OCI-LY1 (cell line): ENCODE measurements at regions not wholly inside any gene's neighbourhood (a gene's known extent, or its start where the extent isn't known, plus 50 kb on each side); places are given as distances from the start of the nearest gene placed in this dataset.

Source experiments
- H2AFZ ChIP-seq: fragments of 200-600 bp; sonication (generic), shearing (Covaris generic); 2 replicates; pipeline ENCODE4 v1.6.0; 2014; ENCODE audit warnings: antibody characterized with exemption, mild to moderate bottlenecking, low read length
- H3F3A ChIP-seq: fragments of 200-600 bp; sonication (generic), shearing (Covaris generic); 2 replicates; pipeline ENCODE4 v1.6.0; 2014; ENCODE audit warnings: mild to moderate bottlenecking, antibody characterized with exemption, low read length, moderate library complexity; ENCODE audit not compliant: insufficient read depth
- H3K27ac ChIP-seq: fragments of 200-600 bp; sonication (generic); 2 replicates; pipeline ENCODE4 v1.5.1; 2014; ENCODE audit warnings: low read length, mixed run types, mild to moderate bottlenecking, low read depth; ENCODE audit not compliant: poor library complexity, severe bottlenecking
- H3K27me3 ChIP-seq: fragments of 200-600 bp; sonication (generic); 2 replicates; pipeline ENCODE4 v1.6.0; 2014; ENCODE audit warnings: antibody characterized with exemption, mild to moderate bottlenecking, low read length, moderate library complexity; ENCODE audit not compliant: insufficient read depth
- H3K36me3 ChIP-seq: fragments of 200-600 bp; sonication (generic); 2 replicates; pipeline ENCODE4 v1.6.1; 2014; ENCODE audit warnings: mild to moderate bottlenecking, antibody characterized with exemption, low read length, moderate library complexity, mixed read lengths; ENCODE audit not compliant: insufficient read depth
- H3K4me1 ChIP-seq: fragments of 200-600 bp; sonication (generic); 2 replicates; pipeline ENCODE4 v1.5.1; 2014; ENCODE audit warnings: mild to moderate bottlenecking, low read length, moderate library complexity; ENCODE audit not compliant: insufficient read depth, severe bottlenecking
- H3K4me2 ChIP-seq: fragments of 200-600 bp; sonication (generic), shearing (Covaris generic); 2 replicates; pipeline ENCODE4 v1.6.1; 2014; ENCODE audit warnings: low read length
- H3K4me3 ChIP-seq: fragments of 200-600 bp; sonication (generic); 2 replicates; pipeline ENCODE4 v1.5.1; 2014; ENCODE audit warnings: low read length, low read depth, mild to moderate bottlenecking, mixed read lengths; ENCODE audit not compliant: poor library complexity, severe bottlenecking
- H3K79me2 ChIP-seq: fragments of 200-600 bp; shearing (Covaris generic); 2 replicates; pipeline ENCODE4 v1.6.1; 2016; ENCODE audit warnings: mixed run types, low read length, mixed read lengths; ENCODE audit not compliant: insufficient read depth
- H3K9ac ChIP-seq: fragments of 200-600 bp; sonication (generic), shearing (Covaris generic); 2 replicates; pipeline ENCODE4 v1.6.1; 2014; ENCODE audit warnings: mild to moderate bottlenecking, low read length, mixed read lengths
- H3K9me2 ChIP-seq: fragments of 200-600 bp; sonication (generic), shearing (Covaris generic); 2 replicates; pipeline ENCODE4 v1.6.1; 2014; ENCODE audit warnings: low read depth, mild to moderate bottlenecking, low read length, mixed read lengths
- H3K9me3 ChIP-seq: fragments of 200-600 bp; shearing (Covaris generic); 2 replicates; pipeline ENCODE4 v1.6.1; 2014; ENCODE audit warnings: low read length, mixed read lengths
- H4K20me1 ChIP-seq: fragments of 200-600 bp; sonication (generic), shearing (Covaris generic); 2 replicates; pipeline ENCODE4 v1.6.0; 2016; ENCODE audit warnings: mild to moderate bottlenecking, low read length; ENCODE audit not compliant: insufficient read depth
- EZH2 ChIP-seq: fragments of 200-600 bp; sonication (generic), shearing (Covaris generic); IDR thresholded peaks from 2 replicates; pipeline ENCODE4 v1.8.0; 2017; ENCODE audit warnings: borderline replicate concordance, mixed run types, mild to moderate bottlenecking, antibody characterized with exemption, low read length, moderate library complexity, mixed read lengths
- TF ChIP-seq, protein P1 (sequence below): fragments of 200-600 bp; sonication (generic), shearing (Covaris generic); IDR thresholded peaks from 2 replicates; pipeline ENCODE4 v1.5.1; 2017; ENCODE audit warnings: mild to moderate bottlenecking, antibody characterized with exemption, low read length, moderate library complexity, mixed read lengths

DNA sequence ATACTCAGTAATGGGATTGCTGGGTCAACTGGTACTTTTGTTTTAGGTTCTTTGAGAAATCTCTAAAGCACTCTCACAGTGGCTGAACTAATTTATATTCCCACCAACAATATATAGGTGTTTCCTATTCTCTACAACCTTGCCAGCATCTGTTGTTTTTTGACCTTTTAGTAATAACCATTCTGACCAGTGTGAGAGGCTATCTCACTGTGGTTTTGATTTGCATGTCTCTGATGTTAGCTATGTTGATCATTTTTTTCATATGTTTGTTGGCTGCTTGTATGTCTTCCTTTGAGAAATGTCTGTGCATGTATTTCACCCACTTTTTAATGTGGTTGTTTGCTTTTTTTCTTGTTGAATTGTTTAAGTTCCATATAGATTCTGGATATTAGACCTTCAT lies 98.2 kb upstream of the DCBLD2 start:
- Histone ChIP-seq H3K9ac (no peak overlapping the region), H3K4me1 (no peaks in the 10 kb centered on the region), H3K9me3 (no peaks in the 10 kb centered on the region), H3K9me2 (no peaks in the 10 kb centered on the region), H3K79me2 (no peaks in the 10 kb centered on the region), H4K20me1 (no peaks in the 10 kb centered on the region), H3F3A (no peaks in the 10 kb centered on the region), H3K27ac (no peak overlapping the region), H3K4me2 (no peak overlapping the region), H2AFZ (no peak overlapping the region), H3K36me3 (no peaks in the 10 kb centered on the region), H3K27me3 (no peaks in the 10 kb centered on the region), H3K4me3 (no peak overlapping the region)
- TF ChIP-seq EZH2: no peak
- TF ChIP-seq, protein P1, sequence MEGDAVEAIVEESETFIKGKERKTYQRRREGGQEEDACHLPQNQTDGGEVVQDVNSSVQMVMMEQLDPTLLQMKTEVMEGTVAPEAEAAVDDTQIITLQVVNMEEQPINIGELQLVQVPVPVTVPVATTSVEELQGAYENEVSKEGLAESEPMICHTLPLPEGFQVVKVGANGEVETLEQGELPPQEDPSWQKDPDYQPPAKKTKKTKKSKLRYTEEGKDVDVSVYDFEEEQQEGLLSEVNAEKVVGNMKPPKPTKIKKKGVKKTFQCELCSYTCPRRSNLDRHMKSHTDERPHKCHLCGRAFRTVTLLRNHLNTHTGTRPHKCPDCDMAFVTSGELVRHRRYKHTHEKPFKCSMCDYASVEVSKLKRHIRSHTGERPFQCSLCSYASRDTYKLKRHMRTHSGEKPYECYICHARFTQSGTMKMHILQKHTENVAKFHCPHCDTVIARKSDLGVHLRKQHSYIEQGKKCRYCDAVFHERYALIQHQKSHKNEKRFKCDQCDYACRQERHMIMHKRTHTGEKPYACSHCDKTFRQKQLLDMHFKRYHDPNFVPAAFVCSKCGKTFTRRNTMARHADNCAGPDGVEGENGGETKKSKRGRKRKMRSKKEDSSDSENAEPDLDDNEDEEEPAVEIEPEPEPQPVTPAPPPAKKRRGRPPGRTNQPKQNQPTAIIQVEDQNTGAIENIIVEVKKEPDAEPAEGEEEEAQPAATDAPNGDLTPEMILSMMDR: no peak

DNA sequence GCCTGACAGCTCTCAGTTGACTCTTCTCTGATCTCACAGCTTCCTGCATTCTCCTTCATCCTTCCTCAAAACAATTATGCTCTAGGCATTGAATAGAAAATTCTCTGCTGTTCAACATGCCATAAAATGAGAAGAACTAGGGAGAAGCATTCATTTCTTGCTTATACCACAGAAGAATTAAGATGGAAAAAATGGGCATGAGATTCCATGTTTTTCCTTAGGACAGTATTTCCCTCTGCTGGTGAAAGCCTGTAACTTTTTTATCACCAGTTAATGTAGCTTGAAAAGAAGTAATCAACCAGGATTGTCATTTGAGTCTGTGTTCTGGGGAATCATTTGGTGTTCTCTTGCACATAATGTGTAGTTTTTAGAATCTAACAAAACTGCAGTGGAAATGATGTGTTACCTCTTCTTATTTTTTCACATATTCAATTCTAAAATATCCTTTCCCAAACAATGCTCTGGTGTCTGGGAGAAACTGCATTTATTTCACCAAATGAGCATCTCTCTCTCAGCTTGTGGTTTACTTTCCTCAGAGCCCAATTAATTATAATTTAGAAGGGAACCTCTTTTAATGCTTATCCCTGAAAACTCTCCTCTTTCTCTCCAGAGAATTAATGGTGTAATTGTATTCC lies 92.8 kb upstream of the DCBLD2 start:
- Histone ChIP-seq H2AFZ (no peak overlapping the region), H3K27ac (no peak overlapping the region), H3F3A (no peaks in the 10 kb centered on the region), H3K4me3 (no peak overlapping the region), H4K20me1 (no peaks in the 10 kb centered on the region), H3K9me3 (no peaks in the 10 kb centered on the region), H3K4me2 (no peak overlapping the region), H3K9me2 (no peaks in the 10 kb centered on the region), H3K27me3 (no peaks in the 10 kb centered on the region), H3K4me1 (no peaks in the 10 kb centered on the region), H3K9ac (no peak overlapping the region), H3K36me3 (no peaks in the 10 kb centered on the region), H3K79me2 (no peaks in the 10 kb centered on the region)
- TF ChIP-seq EZH2: no peak
- TF ChIP-seq, protein P1: peak; percentile 17; the same call in 1 of the 2 replicates

DNA sequence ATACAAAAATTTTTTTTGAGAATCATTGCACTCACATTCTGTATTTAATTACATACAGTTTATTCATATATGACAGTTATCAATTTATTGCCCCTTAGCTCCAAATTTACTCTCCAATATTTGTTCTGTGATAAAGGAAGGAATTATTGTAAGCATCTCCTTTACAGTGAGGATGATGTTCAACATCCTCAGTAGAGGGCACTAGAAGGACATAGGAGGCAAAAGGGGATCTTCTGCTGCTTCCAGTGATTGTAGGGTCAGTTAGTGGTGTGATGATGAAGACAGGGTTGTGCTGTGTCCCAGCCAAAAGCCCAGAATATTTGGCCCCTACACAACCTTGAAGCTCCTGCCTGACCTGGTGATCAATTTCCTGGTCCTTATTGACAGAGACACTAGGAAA lies 89.9 kb upstream of the DCBLD2 start:
- no peak overlapping the region for H3K4me2 ChIP-seq
- H3K4me3 ChIP-seq: no peak overlapping the region
- no peak overlapping the region for H3K9ac ChIP-seq
- no peaks in the 10 kb centered on the region for H3K4me1 ChIP-seq
- no peaks in the 10 kb centered on the region for H3F3A ChIP-seq
- H3K27ac ChIP-seq: no peak overlapping the region
- no peaks in the 10 kb centered on the region for H3K79me2 ChIP-seq
- no peaks in the 10 kb centered on the region for H3K9me3 ChIP-seq
- no peaks in the 10 kb centered on the region for H4K20me1 ChIP-seq
- TF ChIP-seq, protein P1: no peak
- no peak for TF ChIP-seq EZH2
- H2AFZ ChIP-seq: no peak overlapping the region
- H3K36me3 ChIP-seq: no peaks in the 10 kb centered on the region
- no peaks in the 10 kb centered on the region for H3K9me2 ChIP-seq
- no peaks in the 10 kb centered on the region for H3K27me3 ChIP-seq
